ENCODE measurements at regions not wholly inside any gene's neighbourhood (a gene's known extent, or its start where the extent isn't known, plus 50 kb on each side); places are given as distances from the start of the nearest gene placed in this dataset.

DNA sequence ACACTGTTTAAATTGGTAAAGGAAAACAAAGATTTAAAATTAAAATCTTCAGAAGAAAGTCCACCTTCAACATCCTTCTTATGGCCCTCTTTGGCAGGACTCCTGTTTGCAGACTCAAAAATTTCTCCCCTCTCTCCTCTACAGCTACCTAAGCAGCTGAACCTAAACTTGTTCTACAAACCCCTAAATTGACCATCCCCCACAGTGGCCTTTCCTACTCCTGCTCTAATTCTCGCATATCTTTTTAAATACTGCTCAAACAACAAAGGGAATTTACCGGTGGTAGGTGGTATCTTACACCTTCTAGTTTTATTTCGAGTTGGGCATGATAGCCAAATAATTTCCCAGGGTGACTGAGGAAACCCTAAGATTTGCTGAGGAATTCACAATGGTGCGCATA is 53.5 kb upstream of the PDC start:
- Histone ChIP-seq H3K27ac (ENCODE audit: low read length) (no peak overlapping the region), H3K4me3 (ENCODE audit: low read depth in 2 of 2, low read length in 2 of 2) (no peak overlapping the region), H3K36me3 (ENCODE audit: control insufficient read depth, insufficient read depth, low read length) (no peaks in the 10 kb centered on the region), H3K27me3 (ENCODE audit: control insufficient read depth, insufficient read depth, low read length) (no peaks in the 10 kb centered on the region), H3K9me3 (ENCODE audit: control insufficient read depth, insufficient read depth, low read depth, low read length) (no peaks in the 10 kb centered on the region), H3K4me1 (ENCODE audit: control insufficient read depth, insufficient read depth, low read length) (no peaks in the 10 kb centered on the region)
- in situ Hi-C loops (cut with HindIII; ENCODE audit: low pct_unique_long_range_greater_than_20kb, low sequenced_read_pairs) (no loop called here), intact Hi-C loops (cut with micrococcal nuclease; ENCODE audit: unreplicated experiment) (no loop called here)
- DNase-seq (ENCODE audit: low read depth, low spot score) (no peak), ATAC-seq (no peak)
- ChIA-PET CTCF (no interaction called here), POLR2A (no interaction called here)
- no TSS peak for BruUV-seq (replicated peaks)
- no peak for TF ChIP-seq POLR2AphosphoS5 (IDR thresholded peaks at IDR 0.05; ENCODE audit: low read depth, low read length)
- TF ChIP-seq TCF7L2 (IDR thresholded peaks at IDR 0.05; ENCODE audit: low read depth, low read length), result no peak
- TF ChIP-seq, protein P1, sequence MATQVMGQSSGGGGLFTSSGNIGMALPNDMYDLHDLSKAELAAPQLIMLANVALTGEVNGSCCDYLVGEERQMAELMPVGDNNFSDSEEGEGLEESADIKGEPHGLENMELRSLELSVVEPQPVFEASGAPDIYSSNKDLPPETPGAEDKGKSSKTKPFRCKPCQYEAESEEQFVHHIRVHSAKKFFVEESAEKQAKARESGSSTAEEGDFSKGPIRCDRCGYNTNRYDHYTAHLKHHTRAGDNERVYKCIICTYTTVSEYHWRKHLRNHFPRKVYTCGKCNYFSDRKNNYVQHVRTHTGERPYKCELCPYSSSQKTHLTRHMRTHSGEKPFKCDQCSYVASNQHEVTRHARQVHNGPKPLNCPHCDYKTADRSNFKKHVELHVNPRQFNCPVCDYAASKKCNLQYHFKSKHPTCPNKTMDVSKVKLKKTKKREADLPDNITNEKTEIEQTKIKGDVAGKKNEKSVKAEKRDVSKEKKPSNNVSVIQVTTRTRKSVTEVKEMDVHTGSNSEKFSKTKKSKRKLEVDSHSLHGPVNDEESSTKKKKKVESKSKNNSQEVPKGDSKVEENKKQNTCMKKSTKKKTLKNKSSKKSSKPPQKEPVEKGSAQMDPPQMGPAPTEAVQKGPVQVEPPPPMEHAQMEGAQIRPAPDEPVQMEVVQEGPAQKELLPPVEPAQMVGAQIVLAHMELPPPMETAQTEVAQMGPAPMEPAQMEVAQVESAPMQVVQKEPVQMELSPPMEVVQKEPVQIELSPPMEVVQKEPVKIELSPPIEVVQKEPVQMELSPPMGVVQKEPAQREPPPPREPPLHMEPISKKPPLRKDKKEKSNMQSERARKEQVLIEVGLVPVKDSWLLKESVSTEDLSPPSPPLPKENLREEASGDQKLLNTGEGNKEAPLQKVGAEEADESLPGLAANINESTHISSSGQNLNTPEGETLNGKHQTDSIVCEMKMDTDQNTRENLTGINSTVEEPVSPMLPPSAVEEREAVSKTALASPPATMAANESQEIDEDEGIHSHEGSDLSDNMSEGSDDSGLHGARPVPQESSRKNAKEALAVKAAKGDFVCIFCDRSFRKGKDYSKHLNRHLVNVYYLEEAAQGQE (IDR thresholded peaks at IDR 0.05; ENCODE audit: insufficient read depth in 1 of 2, low read depth in 2 of 2, low read length in 1 of 2), result no peak
- TF ChIP-seq, protein P2, sequence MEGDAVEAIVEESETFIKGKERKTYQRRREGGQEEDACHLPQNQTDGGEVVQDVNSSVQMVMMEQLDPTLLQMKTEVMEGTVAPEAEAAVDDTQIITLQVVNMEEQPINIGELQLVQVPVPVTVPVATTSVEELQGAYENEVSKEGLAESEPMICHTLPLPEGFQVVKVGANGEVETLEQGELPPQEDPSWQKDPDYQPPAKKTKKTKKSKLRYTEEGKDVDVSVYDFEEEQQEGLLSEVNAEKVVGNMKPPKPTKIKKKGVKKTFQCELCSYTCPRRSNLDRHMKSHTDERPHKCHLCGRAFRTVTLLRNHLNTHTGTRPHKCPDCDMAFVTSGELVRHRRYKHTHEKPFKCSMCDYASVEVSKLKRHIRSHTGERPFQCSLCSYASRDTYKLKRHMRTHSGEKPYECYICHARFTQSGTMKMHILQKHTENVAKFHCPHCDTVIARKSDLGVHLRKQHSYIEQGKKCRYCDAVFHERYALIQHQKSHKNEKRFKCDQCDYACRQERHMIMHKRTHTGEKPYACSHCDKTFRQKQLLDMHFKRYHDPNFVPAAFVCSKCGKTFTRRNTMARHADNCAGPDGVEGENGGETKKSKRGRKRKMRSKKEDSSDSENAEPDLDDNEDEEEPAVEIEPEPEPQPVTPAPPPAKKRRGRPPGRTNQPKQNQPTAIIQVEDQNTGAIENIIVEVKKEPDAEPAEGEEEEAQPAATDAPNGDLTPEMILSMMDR (IDR thresholded peaks at IDR 0.05), result no peak
- TF ChIP-seq SIN3A (IDR thresholded peaks at IDR 0.05; ENCODE audit: borderline replicate concordance, insufficient read depth, low read depth, low read length), result no peak

GRCh38 chr1:186513526-186513925 is 52.6 kb upstream of the PDC start:
- POLR2A ChIA-PET, result no interaction called here
- intact Hi-C loops (cut with micrococcal nuclease; ENCODE audit: unreplicated experiment), result no loop called here
- H3K9me3 ChIP-seq (ENCODE audit: control insufficient read depth, insufficient read depth, low read depth, low read length), result no peaks in the 10 kb centered on the region

More at GRCh38 chr1:186513526-186513925, 52.6 kb upstream of the PDC start:
- CTCF ChIA-PET, result no interaction called here
- ATAC-seq, result no peak
- no peaks in the 10 kb centered on the region for H3K4me1 ChIP-seq (ENCODE audit: control insufficient read depth, insufficient read depth, low read length)
- no TSS peak for BruUV-seq (replicated peaks)
- no peaks in the 10 kb centered on the region for H3K36me3 ChIP-seq (ENCODE audit: control insufficient read depth, insufficient read depth, low read length)
- H3K27me3 ChIP-seq (ENCODE audit: control insufficient read depth, insufficient read depth, low read length), result no peaks in the 10 kb centered on the region
- TF ChIP-seq, protein P1 (IDR thresholded peaks at IDR 0.05; ENCODE audit: insufficient read depth in 1 of 2, low read depth in 2 of 2, low read length in 1 of 2), result no peak
- TF ChIP-seq, protein P2 (IDR thresholded peaks at IDR 0.05), result no peak
- TF ChIP-seq POLR2AphosphoS5 (IDR thresholded peaks at IDR 0.05; ENCODE audit: low read depth, low read length) (no peak), SIN3A (IDR thresholded peaks at IDR 0.05; ENCODE audit: borderline replicate concordance, insufficient read depth, low read depth, low read length) (no peak), TCF7L2 (IDR thresholded peaks at IDR 0.05; ENCODE audit: low read depth, low read length) (no peak)
- no peak for DNase-seq (ENCODE audit: low read depth, low spot score)
- in situ Hi-C loops (cut with HindIII; ENCODE audit: low pct_unique_long_range_greater_than_20kb, low sequenced_read_pairs), result no loop called here
- H3K27ac ChIP-seq (ENCODE audit: low read length), result no peak overlapping the region
- H3K4me3 ChIP-seq (ENCODE audit: low read depth in 2 of 2, low read length in 2 of 2), result no peak overlapping the region
